Breast epithelium (tissue), 3 donors: ENCODE measurements at regions not wholly inside any gene's neighbourhood (a gene's known extent, or its start where the extent isn't known, plus 50 kb on each side); places are given as distances from the start of the nearest gene placed in this dataset.

Experiments used
- CTCF ChIP-seq, 3 donors: fragments of 450-650 bp; IDR thresholded peaks; one replicate each; pipeline ENCODE4 v1.5.1; 2016 to 2017; ENCODE audit warnings: antibody characterized with exemption in 3 of 3, mild to moderate bottlenecking in 3 of 3, moderate library complexity in 3 of 3
- POLR2A ChIP-seq: fragments of 450-650 bp; IDR thresholded peaks from one replicate; pipeline ENCODE4 v1.6.1; 2016; ENCODE audit warnings: antibody characterized with exemption, mild to moderate bottlenecking, moderate library complexity
- POLR2AphosphoS5 ChIP-seq, 3 donors: sonication (generic); formaldehyde crosslinking; IDR thresholded peaks; one replicate each; pipeline ENCODE4 v1.6.1; 2017; ENCODE audit warnings: antibody characterized with exemption in 3 of 3

- peak; percentile 29 to 65 (median 37) for TF ChIP-seq CTCF (IDR thresholded peaks at IDR 0.05)
- no peak for TF ChIP-seq POLR2A
- TF ChIP-seq POLR2AphosphoS5 (IDR thresholded peaks at IDR 0.05): peak in 1 of 3 donors; percentile 17
These were observed 219.3 kb upstream of the GSE1 start for GRCh38 chr16:85393674-85394451.
